GM23338 (cell line): ENCODE measurements at regions not wholly inside any gene's neighbourhood (a gene's known extent, or its start where the extent isn't known, plus 50 kb on each side); places are given as distances from the start of the nearest gene placed in this dataset.

Experiments
- ATAC-seq: fragments of 200-7000 bp; cut with Tn5 transposase; 3 replicates; pipeline ENCODE4 v1.9.1; 2020
- DNase-seq: peaks from one replicate; pipeline ENCODE4 v3.0.0-alpha.2; 2015; ENCODE audit warnings: low spot score
- H2AFZ ChIP-seq: fragments of 200-600 bp; sonication (generic); 2 replicates; pipeline ENCODE4 v1.8.0; 2016; ENCODE audit warnings: antibody characterized with exemption, mild to moderate bottlenecking, moderate library complexity
- H3F3A ChIP-seq: fragments of 200-600 bp; sonication (generic); replicated peaks from 2 replicates; pipeline ENCODE4 v1.8.0; 2017; ENCODE audit warnings: antibody characterized with exemption, mixed run types, low read depth
- H3K27ac ChIP-seq: fragments of 200-600 bp; sonication (generic); 2 replicates; pipeline ENCODE4 v1.6.1; 2016; ENCODE audit warnings: low read depth
- H3K27me3 ChIP-seq: fragments of 200-600 bp; sonication (generic); 2 replicates; pipeline ENCODE4 v1.8.0; 2016; ENCODE audit warnings: mild to moderate bottlenecking, mixed run types, moderate library complexity; ENCODE audit not compliant: insufficient read depth
- H3K36me3 ChIP-seq: fragments of 200-600 bp; sonication (generic); 2 replicates; pipeline ENCODE4 v1.8.0; 2016; ENCODE audit warnings: mild to moderate bottlenecking; ENCODE audit not compliant: insufficient read depth
- H3K4me1 ChIP-seq: fragments of 200-600 bp; sonication (generic); 2 replicates; pipeline ENCODE4 v1.8.0; 2016; ENCODE audit warnings: mild to moderate bottlenecking, moderate library complexity; ENCODE audit not compliant: insufficient read depth
- H3K4me2 ChIP-seq: fragments of 200-600 bp; sonication (generic); 2 replicates; pipeline ENCODE4 v1.7.1; 2017; ENCODE audit warnings: mixed run types
- H3K4me3 ChIP-seq: fragments of 200-600 bp; sonication (generic); 2 replicates; pipeline ENCODE4 v1.6.1; 2016; ENCODE audit warnings: mixed run types
- H3K79me2 ChIP-seq: fragments of 200-600 bp; sonication (generic); replicated peaks from 2 replicates; pipeline ENCODE4 v1.8.0; 2017; ENCODE audit warnings: mild to moderate bottlenecking; ENCODE audit not compliant: insufficient read depth
- H3K9me2 ChIP-seq: fragments of 200-600 bp; sonication (generic); 2 replicates; pipeline ENCODE4 v1.8.0; 2017; ENCODE audit not compliant: insufficient read depth
- H4K20me1 ChIP-seq: fragments of 200-600 bp; sonication (generic); replicated peaks from 2 replicates; pipeline ENCODE4 v1.8.0; 2017; ENCODE audit warnings: mild to moderate bottlenecking; ENCODE audit not compliant: insufficient read depth
- H3K27ac Mint-ChIP-seq: 2 replicates; pipeline ENCODE4 v1.8.0; 2020; ENCODE audit warnings: inconsistent platforms, mild to moderate bottlenecking, moderate library complexity, mixed read lengths
- H3K27me3 Mint-ChIP-seq: 3 replicates; pipeline ENCODE4 v1.8.0; 2022; ENCODE audit warnings: low read depth, mild to moderate bottlenecking, moderate library complexity, mixed read lengths, inconsistent platforms; ENCODE audit not compliant: insufficient read depth, poor library complexity
- H3K36me3 Mint-ChIP-seq: 3 replicates; pipeline ENCODE4 v1.8.0; 2021; ENCODE audit warnings: low read depth, mild to moderate bottlenecking, inconsistent platforms, moderate library complexity, mixed read lengths
- H3K4me1 Mint-ChIP-seq: 3 replicates; pipeline ENCODE4 v1.8.0; 2020; ENCODE audit warnings: mild to moderate bottlenecking, inconsistent platforms, mixed read lengths
- H3K4me3 Mint-ChIP-seq: 3 replicates; pipeline ENCODE4 v1.8.0; 2021; ENCODE audit warnings: moderate library complexity, mild to moderate bottlenecking, inconsistent platforms, mixed read lengths
- H3K9me3 Mint-ChIP-seq: 3 replicates; pipeline ENCODE4 v1.8.0; 2020; ENCODE audit warnings: moderate library complexity, mild to moderate bottlenecking, inconsistent platforms, mixed read lengths
- CREB1 ChIP-seq: fragments of 250-450 bp; sonication (Bioruptor Pico); IDR thresholded peaks from 2 replicates; pipeline ENCODE4 v1.5.0; 2020; ENCODE audit warnings: low read depth, mild to moderate bottlenecking, moderate library complexity
- JUNB ChIP-seq: IDR thresholded peaks from one replicate; pipeline ENCODE4 v1.6.1; 2016; ENCODE audit warnings: antibody characterized with exemption; ENCODE audit not compliant: unreplicated experiment
- NANOG ChIP-seq: IDR thresholded peaks from 2 replicates; pipeline ENCODE4 v1.6.1; 2016; ENCODE audit warnings: antibody characterized with exemption, borderline replicate concordance
- POLR2AphosphoS5 ChIP-seq: IDR thresholded peaks from 2 replicates; pipeline ENCODE4 v1.6.1; 2016; ENCODE audit warnings: antibody characterized with exemption, low read depth
- ZNF114 ChIP-seq: fragments of 250-450 bp; sonication (Bioruptor Pico); IDR thresholded peaks from 2 replicates; pipeline ENCODE4 v1.5.0; 2020; ENCODE audit warnings: mild to moderate bottlenecking, moderate library complexity
- ZNF331 ChIP-seq: fragments of 250-450 bp; sonication (Bioruptor Pico); IDR thresholded peaks from 2 replicates; pipeline ENCODE4 v1.5.0; 2020; ENCODE audit warnings: low read depth, mild to moderate bottlenecking, moderate library complexity
- TF ChIP-seq, protein P1 (sequence below), 2 experiments: fragments of 200-600 bp in 1 of 2; sonication (generic) in 1 of 2; conservative IDR thresholded peaks; 2 replicates each; pipeline versions ENCODE4 v1.5.1 to v1.6.1; 2016 to 2017; ENCODE audit warnings: antibody characterized with exemption in 2 of 2, low read depth in 2 of 2, mild to moderate bottlenecking in 2 of 2, moderate library complexity in 1 of 2
- TF ChIP-seq, protein P2 (sequence below): IDR thresholded peaks from 2 replicates; pipeline ENCODE4 v1.6.1; 2016; ENCODE audit warnings: antibody characterized with exemption
- TF ChIP-seq, protein P3 (sequence below): IDR thresholded peaks from one replicate; pipeline ENCODE4 v1.6.1; 2018; ENCODE audit warnings: antibody characterized with exemption; ENCODE audit not compliant: unreplicated experiment

DNA sequence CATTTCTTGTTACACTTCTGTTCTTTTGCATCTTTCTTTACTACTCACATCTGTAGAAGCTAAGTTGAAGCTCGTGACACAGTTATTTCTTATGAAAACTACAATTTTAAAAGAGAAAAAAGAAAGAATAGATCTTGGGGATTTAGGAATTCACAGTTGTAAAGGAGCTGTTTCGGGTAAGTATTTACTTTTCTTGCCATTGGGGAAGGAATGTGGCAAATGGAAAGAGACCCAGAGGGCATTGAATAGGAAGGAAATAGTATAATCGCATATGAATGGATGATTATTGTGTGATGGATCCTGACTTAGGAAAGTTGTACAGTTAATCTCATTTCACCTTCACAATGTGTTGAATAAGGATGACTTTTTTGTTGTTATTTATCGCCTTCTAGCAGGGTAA is 914.1 kb upstream of the CDH8 start:
- Histone ChIP-seq H4K20me1 (no peaks in the 10 kb centered on the region), H3K36me3 (no peaks in the 10 kb centered on the region), H3K9me2 (peaks cover 10% of the 10 kb centered on the region; the same call in 1 of the 2 replicates), H3K27ac (peak overlapping the region; percentile 24; the same call in 1 of the 2 replicates), H3K4me1 (peaks cover 49% of the 10 kb centered on the region), H3K4me2 (peak overlapping the region; percentile 36), H3K27me3 (no peaks in the 10 kb centered on the region), H3K4me3 (no peak overlapping the region), H3K79me2 (no peaks in the 10 kb centered on the region), H3F3A (no peaks in the 10 kb centered on the region), H2AFZ (no peak overlapping the region)
- DNase-seq (peak; percentile 20), ATAC-seq (no peak; the same call in 2 of the 3 replicates)
- H3K36me3 Mint-ChIP-seq, result peaks cover 3% of the 10 kb centered on the region; the same call in 1 of the 3 replicates
- no peaks in the 10 kb centered on the region; the same call in 2 of the 3 replicates for H3K9me3 Mint-ChIP-seq
- peaks cover 1% of the 10 kb centered on the region for H3K27me3 Mint-ChIP-seq
- 0 out of 3 replicates have a peak overlapping the region, but pooled peaks have one; percentile 3 for H3K4me3 Mint-ChIP-seq
- H3K4me1 Mint-ChIP-seq, result peaks cover 36% of the 10 kb centered on the region
- no peak overlapping the region; the same call in none of the 2 replicates for H3K27ac Mint-ChIP-seq
- TF ChIP-seq NANOG, result 0 out of 2 replicates have a peak, but pooled peaks have one; percentile 31
- TF ChIP-seq, protein P1, sequence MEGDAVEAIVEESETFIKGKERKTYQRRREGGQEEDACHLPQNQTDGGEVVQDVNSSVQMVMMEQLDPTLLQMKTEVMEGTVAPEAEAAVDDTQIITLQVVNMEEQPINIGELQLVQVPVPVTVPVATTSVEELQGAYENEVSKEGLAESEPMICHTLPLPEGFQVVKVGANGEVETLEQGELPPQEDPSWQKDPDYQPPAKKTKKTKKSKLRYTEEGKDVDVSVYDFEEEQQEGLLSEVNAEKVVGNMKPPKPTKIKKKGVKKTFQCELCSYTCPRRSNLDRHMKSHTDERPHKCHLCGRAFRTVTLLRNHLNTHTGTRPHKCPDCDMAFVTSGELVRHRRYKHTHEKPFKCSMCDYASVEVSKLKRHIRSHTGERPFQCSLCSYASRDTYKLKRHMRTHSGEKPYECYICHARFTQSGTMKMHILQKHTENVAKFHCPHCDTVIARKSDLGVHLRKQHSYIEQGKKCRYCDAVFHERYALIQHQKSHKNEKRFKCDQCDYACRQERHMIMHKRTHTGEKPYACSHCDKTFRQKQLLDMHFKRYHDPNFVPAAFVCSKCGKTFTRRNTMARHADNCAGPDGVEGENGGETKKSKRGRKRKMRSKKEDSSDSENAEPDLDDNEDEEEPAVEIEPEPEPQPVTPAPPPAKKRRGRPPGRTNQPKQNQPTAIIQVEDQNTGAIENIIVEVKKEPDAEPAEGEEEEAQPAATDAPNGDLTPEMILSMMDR (conservative IDR thresholded peaks at IDR 0.05; ENCODE audit: low read depth in 2 of 2), result no peak

DNA sequence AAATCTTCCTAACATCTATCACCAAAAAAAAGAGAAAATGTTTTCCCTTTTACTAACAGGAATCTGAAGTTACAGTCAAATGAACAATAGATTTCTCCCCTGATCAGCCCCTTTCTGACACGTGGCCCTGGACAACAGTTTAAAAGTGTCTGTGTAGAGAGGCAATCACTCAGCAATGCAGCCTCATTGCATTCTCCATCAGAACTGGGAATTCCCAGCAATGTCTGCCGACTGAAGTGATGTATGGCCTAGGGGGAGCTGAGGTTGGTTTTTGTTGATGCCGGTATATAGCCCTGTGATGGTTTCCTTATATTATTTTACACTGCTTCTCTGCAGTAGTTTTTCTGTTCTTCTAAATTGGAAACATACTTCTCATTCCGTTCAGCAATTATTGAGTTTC is 904.3 kb upstream of the CDH8 start:
- no peak overlapping the region for H2AFZ ChIP-seq
- TF ChIP-seq NANOG (no peak), JUNB (no peak), CREB1 (no peak), ZNF114 (CRISPR knock-in tag) (no peak), POLR2AphosphoS5 (no peak), ZNF331 (CRISPR knock-in tag) (no peak)
- TF ChIP-seq, protein P2, sequence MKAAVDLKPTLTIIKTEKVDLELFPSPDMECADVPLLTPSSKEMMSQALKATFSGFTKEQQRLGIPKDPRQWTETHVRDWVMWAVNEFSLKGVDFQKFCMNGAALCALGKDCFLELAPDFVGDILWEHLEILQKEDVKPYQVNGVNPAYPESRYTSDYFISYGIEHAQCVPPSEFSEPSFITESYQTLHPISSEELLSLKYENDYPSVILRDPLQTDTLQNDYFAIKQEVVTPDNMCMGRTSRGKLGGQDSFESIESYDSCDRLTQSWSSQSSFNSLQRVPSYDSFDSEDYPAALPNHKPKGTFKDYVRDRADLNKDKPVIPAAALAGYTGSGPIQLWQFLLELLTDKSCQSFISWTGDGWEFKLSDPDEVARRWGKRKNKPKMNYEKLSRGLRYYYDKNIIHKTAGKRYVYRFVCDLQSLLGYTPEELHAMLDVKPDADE, result no peak

DNA sequence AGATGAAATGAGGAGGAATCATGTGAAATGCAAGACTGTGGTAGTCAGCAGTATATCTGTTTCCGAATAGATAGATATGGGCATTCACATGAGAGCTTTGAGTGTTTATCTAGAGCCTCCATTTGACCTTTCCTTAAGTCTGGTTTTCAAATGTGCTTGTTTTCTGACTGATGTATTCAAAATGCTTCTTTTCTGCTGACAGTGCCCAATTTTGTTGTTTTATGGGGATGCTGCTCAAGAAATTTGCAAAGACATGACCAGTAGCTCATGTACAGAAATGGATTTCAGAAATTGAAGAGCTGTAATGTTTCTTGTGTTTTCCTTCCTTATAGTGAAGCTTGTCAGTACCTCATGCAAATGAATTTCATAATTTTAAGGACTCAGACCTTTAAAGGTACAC is 903.4 kb upstream of the CDH8 start:
- H3K4me1 Mint-ChIP-seq, result peaks cover 7% of the 10 kb centered on the region
- no peaks in the 10 kb centered on the region for H3K27me3 ChIP-seq
- no peak for DNase-seq
- H3K4me3 ChIP-seq, result no peak overlapping the region
- H3F3A ChIP-seq, result no peaks in the 10 kb centered on the region
- H2AFZ ChIP-seq, result 0 out of 2 replicates have a peak overlapping the region, but pooled peaks have one; percentile 2
- no peaks in the 10 kb centered on the region for H3K79me2 ChIP-seq
- no peak overlapping the region for H3K27ac ChIP-seq
- no peaks in the 10 kb centered on the region for H3K36me3 Mint-ChIP-seq
- no peak for ATAC-seq
- no peak overlapping the region for H3K4me3 Mint-ChIP-seq
- H3K9me2 ChIP-seq, result no peaks in the 10 kb centered on the region
- no peaks in the 10 kb centered on the region for H4K20me1 ChIP-seq
- no peak overlapping the region for H3K4me2 ChIP-seq
- H3K27ac Mint-ChIP-seq, result no peak overlapping the region
- no peaks in the 10 kb centered on the region for H3K27me3 Mint-ChIP-seq
- no peaks in the 10 kb centered on the region for H3K36me3 ChIP-seq
- H3K9me3 Mint-ChIP-seq, result no peaks in the 10 kb centered on the region
- H3K4me1 ChIP-seq, result no peaks in the 10 kb centered on the region
- TF ChIP-seq, protein P1 (conservative IDR thresholded peaks at IDR 0.05; ENCODE audit: low read depth in 2 of 2), result no peak
- TF ChIP-seq, protein P2, result no peak
- TF ChIP-seq NANOG, result no peak
- TF ChIP-seq, protein P3, sequence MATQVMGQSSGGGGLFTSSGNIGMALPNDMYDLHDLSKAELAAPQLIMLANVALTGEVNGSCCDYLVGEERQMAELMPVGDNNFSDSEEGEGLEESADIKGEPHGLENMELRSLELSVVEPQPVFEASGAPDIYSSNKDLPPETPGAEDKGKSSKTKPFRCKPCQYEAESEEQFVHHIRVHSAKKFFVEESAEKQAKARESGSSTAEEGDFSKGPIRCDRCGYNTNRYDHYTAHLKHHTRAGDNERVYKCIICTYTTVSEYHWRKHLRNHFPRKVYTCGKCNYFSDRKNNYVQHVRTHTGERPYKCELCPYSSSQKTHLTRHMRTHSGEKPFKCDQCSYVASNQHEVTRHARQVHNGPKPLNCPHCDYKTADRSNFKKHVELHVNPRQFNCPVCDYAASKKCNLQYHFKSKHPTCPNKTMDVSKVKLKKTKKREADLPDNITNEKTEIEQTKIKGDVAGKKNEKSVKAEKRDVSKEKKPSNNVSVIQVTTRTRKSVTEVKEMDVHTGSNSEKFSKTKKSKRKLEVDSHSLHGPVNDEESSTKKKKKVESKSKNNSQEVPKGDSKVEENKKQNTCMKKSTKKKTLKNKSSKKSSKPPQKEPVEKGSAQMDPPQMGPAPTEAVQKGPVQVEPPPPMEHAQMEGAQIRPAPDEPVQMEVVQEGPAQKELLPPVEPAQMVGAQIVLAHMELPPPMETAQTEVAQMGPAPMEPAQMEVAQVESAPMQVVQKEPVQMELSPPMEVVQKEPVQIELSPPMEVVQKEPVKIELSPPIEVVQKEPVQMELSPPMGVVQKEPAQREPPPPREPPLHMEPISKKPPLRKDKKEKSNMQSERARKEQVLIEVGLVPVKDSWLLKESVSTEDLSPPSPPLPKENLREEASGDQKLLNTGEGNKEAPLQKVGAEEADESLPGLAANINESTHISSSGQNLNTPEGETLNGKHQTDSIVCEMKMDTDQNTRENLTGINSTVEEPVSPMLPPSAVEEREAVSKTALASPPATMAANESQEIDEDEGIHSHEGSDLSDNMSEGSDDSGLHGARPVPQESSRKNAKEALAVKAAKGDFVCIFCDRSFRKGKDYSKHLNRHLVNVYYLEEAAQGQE, result no peak

More for the DNA sequence above, 904.3 kb upstream of the CDH8 start:
- Histone ChIP-seq H3K27me3 (no peaks in the 10 kb centered on the region), H3K36me3 (no peaks in the 10 kb centered on the region), H3K4me3 (no peak overlapping the region), H3K4me2 (no peak overlapping the region), H3K9me2 (no peaks in the 10 kb centered on the region), H3K27ac (no peak overlapping the region), H4K20me1 (no peaks in the 10 kb centered on the region), H3F3A (no peaks in the 10 kb centered on the region), H3K4me1 (no peaks in the 10 kb centered on the region), H3K79me2 (no peaks in the 10 kb centered on the region)
- Mint-ChIP-seq H3K9me3 (no peaks in the 10 kb centered on the region), H3K27me3 (peaks cover 2% of the 10 kb centered on the region), H3K4me1 (peaks cover 7% of the 10 kb centered on the region), H3K4me3 (no peak overlapping the region), H3K36me3 (no peaks in the 10 kb centered on the region), H3K27ac (peak overlapping the region; percentile 42)
- ATAC-seq, result peak; percentile 52; the same call in 2 of the 3 replicates
- DNase-seq, result peak; percentile 12
